IPS-20b (cell line): ENCODE measurements at regions not wholly inside any gene's neighbourhood (a gene's known extent, or its start where the extent isn't known, plus 50 kb on each side); places are given as distances from the start of the nearest gene placed in this dataset.
"Not testable (repeated sequence)": the region's sequence is repeated elsewhere in the genome, so short reads cannot be mapped to it uniquely, and the experiment has no call there.

Experiments
- H3K27ac ChIP-seq: one replicate; pipeline ENCODE4 v1.5.1; 2013; ENCODE audit warnings: low read length
- H3K27me3 ChIP-seq: 2 replicates; pipeline ENCODE4 v1.6.1; 2013; ENCODE audit warnings: mild to moderate bottlenecking, low read length, inconsistent platforms; ENCODE audit not compliant: insufficient read depth
- H3K36me3 ChIP-seq: 2 replicates; pipeline ENCODE4 v1.6.1; 2013; ENCODE audit warnings: low read depth, mild to moderate bottlenecking, inconsistent platforms, low read length, moderate library complexity; ENCODE audit not compliant: insufficient read depth
- H3K4me1 ChIP-seq: 2 replicates; pipeline ENCODE4 v1.6.1; 2013; ENCODE audit warnings: mild to moderate bottlenecking, control low read depth, inconsistent platforms, low read length, moderate library complexity; ENCODE audit not compliant: insufficient read depth
- H3K4me3 ChIP-seq: 2 replicates; pipeline ENCODE4 v1.5.1; 2013; ENCODE audit warnings: mild to moderate bottlenecking, low read length, inconsistent platforms
- H3K9ac ChIP-seq: 2 replicates; pipeline ENCODE4 v1.6.1; 2013; ENCODE audit warnings: low read depth, mild to moderate bottlenecking, inconsistent platforms, low read length, moderate library complexity
- H3K9me3 ChIP-seq: 2 replicates; pipeline ENCODE4 v1.6.1; 2013; ENCODE audit warnings: mild to moderate bottlenecking, low read depth, low read length, inconsistent platforms; ENCODE audit not compliant: insufficient read depth

- Histone ChIP-seq H3K9me3 (no peaks in the 10 kb centered on the region), H3K4me3 (no peak overlapping the region), H3K9ac (no peak overlapping the region), H3K27me3 (no peaks in the 10 kb centered on the region), H3K27ac (no peak overlapping the region), H3K4me1 (peaks cover 6% of the 10 kb centered on the region), H3K36me3 (no peaks in the 10 kb centered on the region)
Observed at GRCh38 chr10:87603196-87603595, 56.5 kb upstream of the PAPSS2 start.

- Histone ChIP-seq H3K4me1 (peaks cover 10% of the 10 kb centered on the region), H3K9ac (no peak overlapping the region), H3K4me3 (no peak overlapping the region), H3K27me3 (no peaks in the 10 kb centered on the region), H3K36me3 (no peaks in the 10 kb centered on the region), H3K27ac (no peak overlapping the region), H3K9me3 (no peaks in the 10 kb centered on the region)
Observed at GRCh38 chr10:87603769-87604168, 55.9 kb upstream of the PAPSS2 start.

GRCh38 chr10:87605628-87606251 lies 53.9 kb upstream of the PAPSS2 start:
- no peak overlapping the region for H3K27ac ChIP-seq
- no peaks in the 10 kb centered on the region for H3K36me3 ChIP-seq

GRCh38 chr10:87608756-87609155 lies 50.9 kb upstream of the PAPSS2 start:
- no peak overlapping the region for H3K9ac ChIP-seq
- peak overlapping the region; percentile 7; the same call in 1 of the 2 replicates for H3K4me3 ChIP-seq
- no peaks in the 10 kb centered on the region for H3K36me3 ChIP-seq
- peaks cover 16% of the 10 kb centered on the region for H3K9me3 ChIP-seq
- H3K27ac ChIP-seq: no peak overlapping the region
- no peaks in the 10 kb centered on the region for H3K27me3 ChIP-seq
- H3K4me1 ChIP-seq: peaks cover 14% of the 10 kb centered on the region

More at GRCh38 chr10:87605628-87606251, 53.9 kb upstream of the PAPSS2 start:
- H3K9me3 ChIP-seq: no peaks in the 10 kb centered on the region
- no peaks in the 10 kb centered on the region for H3K27me3 ChIP-seq
- H3K4me3 ChIP-seq: no peak overlapping the region
- peaks cover 14% of the 10 kb centered on the region for H3K4me1 ChIP-seq
- no peak overlapping the region for H3K9ac ChIP-seq

- not testable (repeated sequence) for H3K4me3 ChIP-seq, H3K27ac ChIP-seq, H3K36me3 ChIP-seq, H3K27me3 ChIP-seq, H3K9ac ChIP-seq
- Histone ChIP-seq H3K9me3 (peaks cover 16% of the 10 kb centered on the region), H3K4me1 (peaks cover 14% of the 10 kb centered on the region)
Observed at GRCh38 chr10:87609563-87609962, 50.1 kb upstream of the PAPSS2 start.
